NT2/D1 (cell line): ENCODE measurements at regions not wholly inside any gene's neighbourhood (a gene's known extent, or its start where the extent isn't known, plus 50 kb on each side); places are given as distances from the start of the nearest gene placed in this dataset.
"Not testable (repeated sequence)": the region's sequence is repeated elsewhere in the genome, so short reads cannot be mapped to it uniquely, and the experiment has no call there.

Source experiments
- DNase-seq: peaks from one replicate; pipeline ENCODE4 v3.0.0-alpha.2; 2011; ENCODE audit warnings: low read depth, low spot score
- H3K27me3 ChIP-seq: 2 replicates; pipeline ENCODE4 v1.6.0; 2011; ENCODE audit warnings: mild to moderate bottlenecking; ENCODE audit not compliant: insufficient read length, insufficient read depth
- H3K36me3 ChIP-seq: 2 replicates; pipeline ENCODE4 v1.6.1; 2011; ENCODE audit warnings: mild to moderate bottlenecking, low read length, mixed read lengths; ENCODE audit not compliant: insufficient read depth, insufficient read length
- H3K4me1 ChIP-seq: 2 replicates; pipeline ENCODE4 v1.5.1; 2011; ENCODE audit not compliant: insufficient read depth, insufficient read length
- H3K4me3 ChIP-seq: 2 replicates; pipeline ENCODE4 v1.5.1; 2011; ENCODE audit warnings: low read depth; ENCODE audit not compliant: insufficient read length
- H3K9ac ChIP-seq: 2 replicates; pipeline ENCODE4 v1.6.0; 2011; ENCODE audit warnings: low read depth; ENCODE audit not compliant: insufficient read length
- H3K9me3 ChIP-seq: 2 replicates; pipeline ENCODE4 v1.5.1; 2011; ENCODE audit warnings: mild to moderate bottlenecking, low read length; ENCODE audit not compliant: insufficient read depth
- SUZ12 ChIP-seq: IDR thresholded peaks from 2 replicates; pipeline ENCODE4 v1.6.1; 2011; ENCODE audit not compliant: insufficient read length, insufficient read depth; ENCODE audit errors: extremely low read depth
- YY1 ChIP-seq: IDR thresholded peaks from 2 replicates; pipeline ENCODE4 v1.6.1; 2011; ENCODE audit not compliant: insufficient read length, insufficient read depth
- ZNF274 ChIP-seq: IDR thresholded peaks from 2 replicates; pipeline ENCODE4 v1.6.1; 2011; ENCODE audit warnings: mild to moderate bottlenecking, low read depth, low read length

DNA sequence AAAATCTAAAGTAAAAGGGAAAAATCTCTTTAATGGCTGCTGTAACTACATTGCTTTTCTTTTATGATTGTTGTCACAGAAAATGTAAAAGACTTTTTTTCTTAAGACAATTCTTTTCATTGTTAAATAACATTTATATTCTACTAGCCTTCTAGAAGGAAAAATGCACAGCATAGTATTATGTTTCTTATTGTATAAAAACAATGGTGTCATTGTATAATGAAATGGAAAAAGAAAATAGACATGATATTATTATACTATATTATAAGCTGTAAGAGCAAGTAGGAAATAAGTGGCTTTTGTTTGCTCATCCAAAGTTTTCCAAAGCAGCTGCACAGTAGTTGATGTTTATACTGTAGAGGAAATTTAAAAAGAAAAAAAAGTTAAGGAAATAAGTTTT lies 1021.7 kb downstream of the EFNA5 start:
- Histone ChIP-seq H3K9me3 (no peaks in the 10 kb centered on the region), H3K36me3 (no peaks in the 10 kb centered on the region), H3K4me1 (no peaks in the 10 kb centered on the region), H3K9ac (no peak overlapping the region), H3K4me3 (no peak overlapping the region), H3K27me3 (no peaks in the 10 kb centered on the region)
- no peak for TF ChIP-seq YY1
- TF ChIP-seq SUZ12, result no peak
- no peak for TF ChIP-seq ZNF274
- no peak for DNase-seq

GRCh38 chr5:106648401-106648800 lies 1022.3 kb downstream of the EFNA5 start:
- Histone ChIP-seq H3K4me1 (no peaks in the 10 kb centered on the region), H3K4me3 (no peak overlapping the region), H3K36me3 (no peaks in the 10 kb centered on the region), H3K9ac (no peak overlapping the region), H3K27me3 (no peaks in the 10 kb centered on the region), H3K9me3 (no peaks in the 10 kb centered on the region)
- no peak for DNase-seq
- TF ChIP-seq SUZ12 (no peak), ZNF274 (no peak), YY1 (no peak)

- no peaks in the 10 kb centered on the region for H3K9me3 ChIP-seq
- TF ChIP-seq SUZ12, result no peak
- no peak for TF ChIP-seq ZNF274
- no peak for TF ChIP-seq YY1
- H3K36me3 ChIP-seq, result no peaks in the 10 kb centered on the region
- no peak for DNase-seq
- no peak overlapping the region for H3K4me3 ChIP-seq
- no peaks in the 10 kb centered on the region for H3K4me1 ChIP-seq
- H3K27me3 ChIP-seq, result no peaks in the 10 kb centered on the region
- H3K9ac ChIP-seq, result no peak overlapping the region
These were observed 1024.6 kb downstream of the EFNA5 start for GRCh38 chr5:106646106-106646505.

- no peaks in the 10 kb centered on the region for H3K36me3 ChIP-seq
- DNase-seq, result no peak
- H3K4me3 ChIP-seq, result no peak overlapping the region
- no peak overlapping the region for H3K9ac ChIP-seq
- no peak for TF ChIP-seq YY1
- H3K9me3 ChIP-seq, result no peaks in the 10 kb centered on the region
- H3K27me3 ChIP-seq, result no peaks in the 10 kb centered on the region
- no peaks in the 10 kb centered on the region for H3K4me1 ChIP-seq
These were observed 1030.2 kb downstream of the EFNA5 start for GRCh38 chr5:106640511-106640910.

DNA sequence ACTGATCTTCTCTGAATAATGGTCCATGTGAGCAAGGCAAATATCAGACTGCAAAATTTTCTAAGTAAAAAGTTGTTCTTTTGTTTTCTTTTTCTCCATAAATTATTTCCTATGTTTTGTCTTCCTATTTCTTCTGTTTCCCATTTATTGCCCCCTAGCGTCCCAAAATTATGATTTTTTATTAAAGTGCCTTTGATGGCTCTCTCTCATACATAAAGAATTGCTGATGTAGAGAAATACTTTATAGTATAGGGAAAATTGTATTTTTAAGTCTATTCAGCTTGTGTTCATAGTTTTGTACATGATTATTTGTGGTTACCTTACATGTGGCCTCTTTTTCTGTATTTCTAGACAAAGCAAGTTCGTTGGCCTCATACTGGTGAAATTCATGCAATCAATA lies 1031.2 kb downstream of the EFNA5 start:
- no peak for DNase-seq
- H3K9me3 ChIP-seq, result no peaks in the 10 kb centered on the region
- no peaks in the 10 kb centered on the region for H3K36me3 ChIP-seq
- H3K27me3 ChIP-seq, result no peaks in the 10 kb centered on the region
- TF ChIP-seq YY1 (no peak), SUZ12 (no peak), ZNF274 (no peak)
- no peak overlapping the region for H3K9ac ChIP-seq
- H3K4me3 ChIP-seq, result no peak overlapping the region
- no peaks in the 10 kb centered on the region for H3K4me1 ChIP-seq

GRCh38 chr5:106637275-106637674 lies 1033.5 kb downstream of the EFNA5 start:
- no peaks in the 10 kb centered on the region for H3K36me3 ChIP-seq
- no peaks in the 10 kb centered on the region for H3K27me3 ChIP-seq
- no peak for TF ChIP-seq SUZ12
- H3K9me3 ChIP-seq, result no peaks in the 10 kb centered on the region
- no peak for DNase-seq
- no peak overlapping the region for H3K9ac ChIP-seq
- no peaks in the 10 kb centered on the region for H3K4me1 ChIP-seq
- no peak overlapping the region for H3K4me3 ChIP-seq

DNA sequence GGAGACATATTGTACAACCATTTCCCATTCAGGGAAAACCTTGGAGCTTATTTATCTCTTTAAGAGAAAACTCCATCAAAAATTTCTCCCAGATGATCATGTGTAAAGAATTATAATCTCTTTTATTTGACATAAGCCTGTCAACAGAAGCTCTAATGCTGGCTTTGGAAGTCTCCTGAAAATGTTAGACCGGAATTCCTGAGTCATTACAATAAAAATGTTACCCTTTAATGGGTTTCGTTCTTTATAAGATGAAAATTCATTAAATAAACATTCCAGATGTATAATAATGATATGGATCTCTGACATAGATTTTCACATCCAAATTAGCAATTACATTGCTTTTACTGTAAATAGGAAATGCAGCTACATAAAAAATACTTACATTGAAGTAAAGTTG lies 1036.4 kb downstream of the EFNA5 start:
- Histone ChIP-seq H3K4me1 (no peaks in the 10 kb centered on the region), H3K27me3 (no peaks in the 10 kb centered on the region), H3K36me3 (no peaks in the 10 kb centered on the region), H3K4me3 (no peak overlapping the region), H3K9ac (no peak overlapping the region), H3K9me3 (no peaks in the 10 kb centered on the region)
- TF ChIP-seq SUZ12 (no peak), YY1 (no peak), ZNF274 (no peak)
- no peak for DNase-seq

- no peak overlapping the region for H3K4me3 ChIP-seq
- H3K27me3 ChIP-seq, result no peaks in the 10 kb centered on the region
- H3K9me3 ChIP-seq, result peaks cover 3% of the 10 kb centered on the region; the same call in 1 of the 2 replicates
- no peaks in the 10 kb centered on the region for H3K36me3 ChIP-seq
- no peaks in the 10 kb centered on the region for H3K4me1 ChIP-seq
- no peak overlapping the region for H3K9ac ChIP-seq
- no peak for TF ChIP-seq ZNF274
- TF ChIP-seq SUZ12, result no peak
- no peak for TF ChIP-seq YY1
- no peak for DNase-seq
These were observed 1036.9 kb downstream of the EFNA5 start for GRCh38 chr5:106633825-106634224.

- not testable (repeated sequence) for H3K9me3 ChIP-seq, H3K36me3 ChIP-seq, DNase-seq, H3K4me3 ChIP-seq, H3K9ac ChIP-seq, H3K4me1 ChIP-seq, H3K27me3 ChIP-seq
These were observed 1042.3 kb downstream of the EFNA5 start for GRCh38 chr5:106628456-106628855.
